ENCODE measurements at regions not wholly inside any gene's neighbourhood (a gene's known extent, or its start where the extent isn't known, plus 50 kb on each side); places are given as distances from the start of the nearest gene placed in this dataset.

DNA sequence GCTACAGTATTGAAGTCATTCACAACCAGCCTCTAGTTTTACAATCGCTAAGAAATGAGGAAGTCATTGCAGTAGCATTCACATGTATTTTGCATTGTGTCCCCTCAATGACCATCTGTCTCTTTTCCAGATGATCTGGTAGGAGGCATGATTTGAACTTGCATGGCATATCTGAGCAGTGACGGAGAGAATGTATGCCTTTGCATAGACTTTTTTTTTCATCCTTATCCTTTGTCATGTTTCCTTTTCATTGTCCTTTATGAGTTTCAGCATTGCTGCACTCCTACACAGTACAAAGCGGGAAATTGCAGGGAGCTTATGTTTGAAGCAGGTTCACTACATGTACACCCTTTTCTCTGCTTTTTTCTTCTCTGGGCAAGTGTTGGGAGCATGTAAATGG lies 516.4 kb upstream of the GRIA3 start:
- DNase-seq (no peak), ATAC-seq (replicated peaks) (no peak)
- H3K27ac Mint-ChIP-seq: no peak overlapping the region
- H3K4me3 Mint-ChIP-seq: no peak overlapping the region
- H3K36me3 Mint-ChIP-seq: no peaks in the 10 kb centered on the region
- H3K9me3 Mint-ChIP-seq: peaks cover 0 to 4% of the 10 kb centered on the region in 2 donors
- no peaks in the 10 kb centered on the region for H3K4me1 Mint-ChIP-seq
- no peaks in the 10 kb centered on the region for H3K27me3 Mint-ChIP-seq

DNA sequence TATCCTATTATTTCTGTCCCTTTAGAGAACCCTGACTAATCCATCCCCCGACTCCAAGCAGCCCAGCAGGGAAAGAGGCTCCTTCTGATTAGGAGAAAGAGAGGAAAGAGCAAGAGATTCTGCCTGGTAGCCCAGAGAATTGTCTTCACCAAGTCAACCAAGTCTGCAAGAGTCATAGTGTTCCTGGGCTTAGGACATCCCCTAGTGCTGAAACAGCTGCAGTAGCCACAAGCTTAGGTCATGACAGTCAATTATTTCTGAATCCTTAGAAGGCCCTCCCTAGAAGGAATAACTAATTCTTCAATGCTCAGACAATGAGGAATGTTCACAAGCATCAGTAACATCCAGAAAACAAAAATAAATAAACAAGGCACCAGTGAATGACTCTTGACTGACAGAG lies 480.3 kb upstream of the GRIA3 start:
- H3K4me1 Mint-ChIP-seq: no peaks in the 10 kb centered on the region

DNA sequence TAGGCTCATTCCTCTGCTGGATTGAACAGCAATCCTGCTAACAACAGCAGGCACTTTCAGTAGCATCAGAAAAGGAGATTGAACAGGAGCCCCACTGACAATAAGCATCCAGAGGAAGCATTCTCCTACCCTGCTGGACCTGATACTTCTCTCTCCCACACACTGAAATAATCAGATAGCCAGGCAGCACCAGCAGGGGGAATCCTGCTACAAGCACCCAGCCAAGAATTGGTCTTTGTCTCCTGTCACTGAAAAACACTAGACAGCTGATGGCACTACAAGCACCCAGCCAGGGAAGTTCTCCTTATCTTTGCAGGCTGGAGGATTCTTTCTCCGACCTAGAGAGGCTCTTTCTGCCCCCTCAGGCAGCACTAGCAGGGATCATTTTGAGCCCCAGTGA lies 444.3 kb upstream of the GRIA3 start:
- ATAC-seq (replicated peaks) (no peak), DNase-seq (no peak)
- no peaks in the 10 kb centered on the region for H3K27me3 Mint-ChIP-seq
- H3K4me1 Mint-ChIP-seq: no peaks in the 10 kb centered on the region
- no peak overlapping the region for H3K4me3 Mint-ChIP-seq
- peaks cover 2 to 3% of the 10 kb centered on the region in 2 donors for H3K9me3 Mint-ChIP-seq
- no peak overlapping the region for H3K27ac Mint-ChIP-seq
- H3K36me3 Mint-ChIP-seq: no peaks in the 10 kb centered on the region

More for the DNA sequence above, 480.3 kb upstream of the GRIA3 start:
- Mint-ChIP-seq H3K27me3 (no peaks in the 10 kb centered on the region), H3K9me3 (peaks cover 8% of the 10 kb centered on the region in 2 donors), H3K4me3 (no peak overlapping the region), H3K36me3 (no peaks in the 10 kb centered on the region), H3K27ac (no peak overlapping the region)
- no peak for DNase-seq
- ATAC-seq (replicated peaks): no peak

DNA sequence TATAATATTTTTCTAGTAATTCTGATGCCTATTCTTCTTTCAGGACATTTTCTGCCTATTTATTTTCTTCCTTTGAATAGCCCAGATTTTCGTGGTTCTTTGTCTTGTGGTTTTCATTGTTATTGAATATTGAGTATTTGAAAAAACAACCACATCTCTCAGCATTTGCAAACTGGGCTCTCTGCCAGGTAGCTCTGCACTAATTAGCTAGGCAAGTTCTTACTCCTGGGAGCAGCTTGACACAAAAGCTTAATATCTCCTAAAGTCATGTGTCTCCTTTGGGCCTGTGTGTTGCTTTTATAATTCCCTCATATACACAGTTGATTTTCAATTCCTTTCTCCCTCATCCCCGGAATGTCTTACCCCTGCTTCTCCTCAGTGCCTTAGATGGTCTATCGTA lies 413.5 kb upstream of the GRIA3 start:
- H3K27me3 Mint-ChIP-seq: no peaks in the 10 kb centered on the region
- H3K4me3 Mint-ChIP-seq: no peak overlapping the region
- peaks cover 2 to 15% of the 10 kb centered on the region in 2 donors for H3K9me3 Mint-ChIP-seq
- no peak overlapping the region for H3K27ac Mint-ChIP-seq
- H3K4me1 Mint-ChIP-seq: no peaks in the 10 kb centered on the region
- no peaks in the 10 kb centered on the region for H3K36me3 Mint-ChIP-seq
- ATAC-seq (replicated peaks): no peak
- no peak for DNase-seq

DNA sequence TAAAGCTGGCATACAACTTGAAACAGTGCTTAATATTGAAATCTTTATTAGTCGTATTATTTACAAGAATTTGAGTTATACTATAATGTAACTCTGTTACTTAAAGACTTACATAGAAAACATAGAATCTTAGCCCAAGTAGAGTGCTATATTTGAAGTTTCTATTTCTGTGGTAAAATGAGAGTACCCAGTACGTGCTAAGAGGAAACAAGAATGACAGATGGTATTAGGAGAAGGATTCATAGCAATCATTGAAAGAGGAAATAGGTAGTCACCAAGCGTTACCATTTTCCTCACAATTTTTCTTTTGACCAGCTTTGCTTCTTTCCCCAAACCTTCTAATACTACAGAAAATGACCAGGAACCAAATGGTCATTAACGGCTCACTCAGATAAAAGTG lies 412.1 kb upstream of the GRIA3 start:
- H3K27me3 Mint-ChIP-seq: no peaks in the 10 kb centered on the region

DNA sequence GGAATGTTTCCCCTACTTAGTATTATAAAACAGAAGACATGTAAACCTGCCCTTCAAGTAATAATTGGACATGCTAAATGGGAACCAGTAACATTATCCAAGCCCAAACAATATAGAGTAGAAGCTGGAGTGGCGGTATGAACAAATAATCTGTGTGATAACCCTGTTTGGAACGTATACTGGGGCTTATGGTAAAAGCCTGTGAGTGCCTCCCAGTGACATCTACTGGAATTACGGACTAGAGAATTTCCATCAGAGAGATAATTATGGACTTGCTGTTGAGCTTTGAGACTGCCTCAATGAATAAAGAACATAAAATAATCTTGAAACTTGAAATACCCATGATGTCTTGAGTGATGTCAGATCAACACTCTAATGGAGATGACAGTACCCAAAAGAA lies 406.3 kb upstream of the GRIA3 start:
- Mint-ChIP-seq H3K27me3 (no peaks in the 10 kb centered on the region), H3K4me1 (no peaks in the 10 kb centered on the region), H3K27ac (no peak overlapping the region), H3K4me3 (no peak overlapping the region), H3K36me3 (no peaks in the 10 kb centered on the region), H3K9me3 (no peaks in the 10 kb centered on the region)
- ATAC-seq (replicated peaks): no peak
- no peak for DNase-seq

More for the DNA sequence above, 412.1 kb upstream of the GRIA3 start:
- peaks cover 0 to 9% of the 10 kb centered on the region in 2 donors for H3K9me3 Mint-ChIP-seq
- no peak overlapping the region for H3K4me3 Mint-ChIP-seq
- no peak overlapping the region for H3K27ac Mint-ChIP-seq
- no peak for DNase-seq
- no peaks in the 10 kb centered on the region for H3K4me1 Mint-ChIP-seq
- ATAC-seq (replicated peaks): no peak
- H3K36me3 Mint-ChIP-seq: no peaks in the 10 kb centered on the region

DNA sequence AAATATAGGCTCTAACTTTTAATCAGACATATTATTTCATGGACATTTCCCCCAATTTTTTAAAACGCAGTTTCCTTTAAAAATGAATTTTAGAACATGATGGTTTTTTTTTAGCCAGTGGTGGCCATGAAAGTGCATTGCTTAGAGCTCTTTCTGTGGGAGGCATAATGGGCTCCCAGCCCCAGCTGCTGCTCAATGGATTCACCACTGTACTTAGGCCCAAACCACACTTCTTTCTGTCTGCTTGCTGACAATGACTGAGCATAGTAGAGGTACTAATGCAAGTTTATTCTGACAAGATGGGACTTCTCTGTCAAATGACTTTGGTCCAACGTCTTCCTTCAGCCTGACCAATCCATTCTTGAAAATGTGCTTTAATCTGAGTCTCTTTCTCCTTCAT lies 400.2 kb upstream of the GRIA3 start:
- H3K27ac Mint-ChIP-seq: no peak overlapping the region
- H3K4me3 Mint-ChIP-seq: no peak overlapping the region
- no peaks in the 10 kb centered on the region for H3K27me3 Mint-ChIP-seq
- peaks cover 5 to 7% of the 10 kb centered on the region in 2 donors for H3K9me3 Mint-ChIP-seq
- ATAC-seq (replicated peaks): no peak
- DNase-seq: no peak
- no peaks in the 10 kb centered on the region for H3K36me3 Mint-ChIP-seq
- no peaks in the 10 kb centered on the region for H3K4me1 Mint-ChIP-seq

DNA sequence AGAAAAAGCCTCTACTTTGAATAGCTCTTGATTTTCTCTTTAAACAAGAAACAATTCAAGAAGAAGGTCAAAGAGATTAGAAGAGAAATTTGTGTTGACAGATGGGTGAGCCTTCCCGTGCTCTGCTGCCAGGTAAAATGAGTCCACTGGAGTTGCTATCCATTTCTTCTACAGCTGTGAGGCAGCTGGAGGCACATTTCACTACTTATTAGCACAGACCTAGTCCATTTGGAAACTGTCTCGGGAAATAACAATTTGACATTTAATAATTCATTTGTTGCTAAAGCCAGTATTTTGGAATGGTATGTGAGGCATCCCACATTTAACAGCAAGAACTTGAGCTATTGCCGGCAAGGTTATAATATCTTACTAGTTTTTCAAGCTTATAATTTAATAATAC lies 396.8 kb upstream of the GRIA3 start:
- peaks cover 5 to 7% of the 10 kb centered on the region in 2 donors for H3K9me3 Mint-ChIP-seq
- ATAC-seq (replicated peaks) (no peak), DNase-seq (no peak)
- no peak overlapping the region for H3K4me3 Mint-ChIP-seq
- H3K27me3 Mint-ChIP-seq: no peaks in the 10 kb centered on the region
- H3K36me3 Mint-ChIP-seq: no peaks in the 10 kb centered on the region
- no peaks in the 10 kb centered on the region for H3K4me1 Mint-ChIP-seq
- no peak overlapping the region for H3K27ac Mint-ChIP-seq

DNA sequence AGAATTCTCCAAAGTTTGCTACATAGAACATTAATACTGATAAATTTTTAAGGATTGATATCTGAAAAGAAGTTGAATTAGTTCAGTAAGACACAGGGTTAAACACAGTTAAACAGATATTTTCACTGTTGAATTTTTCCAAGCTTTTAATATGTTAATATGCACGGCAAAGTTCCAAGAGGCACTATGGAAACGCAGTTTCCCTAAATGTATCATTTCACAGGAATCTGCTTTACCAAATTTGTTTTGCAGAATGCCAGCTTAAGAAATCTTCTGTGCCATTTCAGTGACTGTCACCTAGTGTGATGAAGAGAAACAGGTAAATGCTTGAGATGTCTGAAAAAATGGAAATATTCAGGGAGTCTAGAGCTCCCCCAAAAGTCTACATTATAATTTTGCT lies 395.9 kb upstream of the GRIA3 start:
- Mint-ChIP-seq H3K9me3 (peaks cover 5 to 7% of the 10 kb centered on the region in 2 donors), H3K27me3 (no peaks in the 10 kb centered on the region), H3K4me3 (no peak overlapping the region), H3K4me1 (no peaks in the 10 kb centered on the region), H3K36me3 (no peaks in the 10 kb centered on the region), H3K27ac (no peak overlapping the region)
- DNase-seq (no peak), ATAC-seq (replicated peaks) (no peak)

DNA sequence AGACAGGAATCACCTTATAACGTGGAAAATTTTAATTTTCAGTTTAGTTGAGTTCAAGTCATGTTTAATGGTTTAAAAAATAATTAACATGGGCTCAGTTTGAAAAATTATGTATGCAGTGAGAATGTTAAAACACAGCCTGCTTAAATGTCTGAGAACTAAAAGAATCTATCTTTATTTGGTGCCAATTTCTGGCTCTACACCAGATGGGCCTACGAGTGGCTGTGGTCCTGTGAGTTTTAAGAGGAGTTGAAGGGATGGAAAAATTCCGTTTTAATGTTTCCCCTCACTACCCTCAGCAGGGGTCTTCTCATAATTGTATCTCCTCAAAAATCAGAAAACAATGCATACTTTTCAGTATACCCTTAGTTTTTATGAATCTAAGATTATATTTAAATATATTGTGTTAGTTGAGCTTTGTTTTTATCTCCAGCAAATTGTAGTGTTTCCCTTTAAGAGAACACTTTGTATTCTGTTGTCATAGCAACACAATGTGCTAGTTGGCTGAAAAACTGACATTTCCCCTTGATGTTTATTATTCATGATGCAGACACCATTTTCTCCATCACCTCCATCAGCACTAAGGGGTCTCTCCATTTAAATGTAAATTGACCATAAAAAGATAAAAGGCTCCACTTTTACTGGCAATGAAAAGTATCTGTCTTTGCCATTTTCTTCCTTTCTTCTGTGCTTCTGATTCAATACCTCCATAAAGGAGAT lies 393.5 kb upstream of the GRIA3 start:
- no peak overlapping the region for H3K4me3 Mint-ChIP-seq
- DNase-seq: no peak
- no peak overlapping the region for H3K27ac Mint-ChIP-seq
- H3K9me3 Mint-ChIP-seq: peaks cover 3 to 9% of the 10 kb centered on the region in 2 donors
- no peaks in the 10 kb centered on the region for H3K4me1 Mint-ChIP-seq
- H3K36me3 Mint-ChIP-seq: no peaks in the 10 kb centered on the region
- ATAC-seq (replicated peaks): no peak
- no peaks in the 10 kb centered on the region for H3K27me3 Mint-ChIP-seq

DNA sequence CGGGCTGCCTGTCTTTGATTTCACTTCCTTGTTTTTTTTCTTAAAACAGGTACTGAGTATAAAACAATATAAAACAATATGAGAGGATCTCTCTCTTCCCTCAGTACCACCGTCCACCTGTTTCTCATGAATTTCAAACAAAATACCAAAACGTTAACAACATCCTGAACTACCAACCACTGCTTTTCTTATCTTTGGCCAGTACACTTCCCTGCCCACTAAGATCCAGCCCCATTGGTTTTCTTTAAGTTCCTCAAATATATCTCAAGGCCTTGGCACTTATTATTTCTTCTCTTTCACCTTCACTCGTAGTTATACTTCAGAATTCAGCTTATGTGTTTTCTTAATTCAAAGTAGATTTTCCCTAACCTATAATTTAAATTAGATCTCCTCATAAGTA lies 370.2 kb upstream of the GRIA3 start:
- ATAC-seq (replicated peaks): no peak
- no peaks in the 10 kb centered on the region for H3K4me1 Mint-ChIP-seq
- no peaks in the 10 kb centered on the region for H3K27me3 Mint-ChIP-seq
- no peaks in the 10 kb centered on the region for H3K9me3 Mint-ChIP-seq
- H3K36me3 Mint-ChIP-seq: peaks cover 0 to 1% of the 10 kb centered on the region in 2 donors
- H3K27ac Mint-ChIP-seq: no peak overlapping the region
- H3K4me3 Mint-ChIP-seq: no peak overlapping the region
- DNase-seq: no peak

DNA sequence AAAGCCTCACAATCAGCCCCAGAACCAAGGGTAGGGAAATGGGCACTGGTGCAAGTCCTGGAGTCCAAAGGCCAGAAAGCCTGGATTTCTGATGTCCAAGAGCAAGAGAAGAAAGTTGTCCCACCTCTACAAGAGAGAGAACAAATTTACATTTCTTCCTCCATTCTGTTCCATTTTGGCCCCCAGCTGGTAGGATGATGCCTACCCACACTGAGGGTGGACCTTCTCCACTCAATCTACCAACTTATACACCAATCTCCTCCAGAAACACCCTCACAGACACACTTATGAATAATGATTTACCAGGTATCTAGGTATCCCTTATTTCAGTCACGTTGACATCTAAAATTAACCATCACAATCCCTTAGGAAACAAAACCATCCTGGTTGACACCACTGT lies 367.8 kb upstream of the GRIA3 start:
- Mint-ChIP-seq H3K36me3 (no peaks in the 10 kb centered on the region), H3K9me3 (peaks cover 4 to 11% of the 10 kb centered on the region in 2 donors), H3K4me3 (no peak overlapping the region), H3K27ac (no peak overlapping the region), H3K4me1 (no peaks in the 10 kb centered on the region), H3K27me3 (no peaks in the 10 kb centered on the region)
- ATAC-seq (replicated peaks) (no peak), DNase-seq (no peak)

DNA sequence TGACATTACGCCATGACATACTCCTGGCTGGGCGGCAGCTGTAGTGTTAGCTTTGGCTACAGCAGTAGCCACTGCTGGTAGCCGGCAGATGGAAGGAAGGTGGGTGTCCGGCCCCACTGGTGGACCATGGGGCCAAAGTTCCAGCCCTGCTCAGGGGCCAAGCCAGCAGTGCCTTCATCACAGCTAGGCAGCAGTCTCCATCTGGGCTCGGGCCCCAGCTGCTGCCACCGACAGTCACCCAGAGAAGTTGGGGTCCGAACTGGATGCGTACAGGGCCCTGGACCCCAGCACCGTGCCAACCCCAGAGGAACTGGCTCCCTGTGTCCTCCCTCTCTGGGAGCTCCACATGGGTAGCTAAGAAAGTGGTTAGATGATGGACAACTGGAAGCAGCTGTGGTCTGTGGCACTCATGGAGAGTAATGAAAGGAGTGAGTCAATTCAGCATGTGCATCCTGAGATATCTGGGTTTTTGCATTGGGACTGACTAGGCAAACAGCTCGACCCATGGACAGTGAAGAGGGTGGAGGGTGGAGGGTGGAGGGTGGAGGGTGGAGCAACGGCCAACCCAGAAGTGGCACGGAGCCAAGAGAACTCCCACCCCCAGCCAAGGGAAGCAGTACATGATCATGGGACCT lies 366.6 kb upstream of the GRIA3 start:
- Mint-ChIP-seq H3K36me3 (no peaks in the 10 kb centered on the region), H3K9me3 (peaks cover 4 to 11% of the 10 kb centered on the region in 2 donors), H3K4me3 (no peak overlapping the region), H3K4me1 (no peaks in the 10 kb centered on the region), H3K27ac (no peak overlapping the region), H3K27me3 (no peaks in the 10 kb centered on the region)
- no peak for DNase-seq
- no peak for ATAC-seq (replicated peaks)

DNA sequence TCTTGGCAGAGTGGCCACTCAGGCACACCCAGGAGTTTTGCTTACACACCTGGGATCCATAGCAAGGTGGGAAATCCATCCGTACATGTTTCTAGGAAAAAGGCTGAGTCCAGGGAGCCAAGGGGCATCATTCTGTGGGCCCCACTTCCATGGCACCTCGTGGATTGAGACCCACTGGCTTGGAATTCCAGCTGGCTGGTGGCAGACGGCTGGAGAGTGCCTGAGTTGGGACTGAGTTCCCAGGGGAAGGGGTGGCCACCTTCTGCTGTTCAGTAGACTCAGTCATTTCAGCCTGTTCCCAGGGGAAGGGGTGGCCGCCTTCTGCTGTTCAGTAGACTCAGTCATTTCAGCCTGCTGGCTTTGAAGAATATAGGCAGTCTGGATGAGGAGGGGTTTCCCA lies 366.0 kb upstream of the GRIA3 start:
- no peak overlapping the region for H3K4me3 Mint-ChIP-seq
- ATAC-seq (replicated peaks): no peak
- H3K36me3 Mint-ChIP-seq: no peaks in the 10 kb centered on the region

DNA sequence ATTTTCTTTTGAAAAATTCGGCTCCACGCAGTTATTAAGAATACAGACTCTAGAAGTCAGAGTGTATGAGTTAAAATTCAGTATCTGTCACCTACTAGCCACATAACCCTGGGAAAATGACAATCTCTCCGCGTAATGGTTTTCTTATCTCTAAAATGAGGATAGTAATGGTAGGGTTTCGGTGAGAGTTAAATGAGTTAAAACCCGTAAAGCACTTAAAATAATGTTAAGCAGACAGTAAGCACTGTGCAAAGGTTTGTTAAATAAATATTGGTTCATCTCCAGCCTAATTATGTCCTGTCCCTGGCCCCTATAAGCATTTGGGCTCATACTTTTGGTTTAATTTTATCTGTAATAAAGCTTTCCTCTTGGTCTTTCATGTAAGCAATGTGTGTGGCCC lies 350.8 kb upstream of the GRIA3 start:
- Mint-ChIP-seq H3K27ac (no peak overlapping the region), H3K9me3 (peaks cover 0 to 3% of the 10 kb centered on the region in 2 donors), H3K4me1 (no peaks in the 10 kb centered on the region), H3K36me3 (no peaks in the 10 kb centered on the region), H3K4me3 (no peak overlapping the region), H3K27me3 (no peaks in the 10 kb centered on the region)
- no peak for ATAC-seq (replicated peaks)
- DNase-seq: no peak

More for the DNA sequence above, 366.0 kb upstream of the GRIA3 start:
- Mint-ChIP-seq H3K27me3 (no peaks in the 10 kb centered on the region), H3K9me3 (peaks cover 4 to 11% of the 10 kb centered on the region in 2 donors), H3K27ac (no peak overlapping the region), H3K4me1 (no peaks in the 10 kb centered on the region)
- no peak for DNase-seq

All from stimulated activated naive B cell treated with anti-CD40 and anti-IgM and Interleukin-4, amounts not matched to agents 10 μg/mL and 1 μg/mL and 100 μg/mL, for 72 hours (primary cell).